Calu3 (cell line): ENCODE measurements at regions not wholly inside any gene's neighbourhood (a gene's known extent, or its start where the extent isn't known, plus 50 kb on each side); places are given as distances from the start of the nearest gene placed in this dataset.

Experiments used
- BruUV-seq: library from RNA; stranded (reverse); fragments of 400-500 nt; replicated peaks from 2 replicates; lab custom pipeline; 2021; lab: Mats Ljungman, UMichigan
- CTCF ChIA-PET: fragments of 300-600 bp; sonication (Branson Sonifier 250); formaldehyde crosslinking; loops from one replicate; lab custom pipeline; 2022; ENCODE audit warnings: antibody characterized with exemption; lab: Charles Lee
- DNase-seq: peaks from one replicate; pipeline ENCODE4 v3.0.0; 2022
- H3K27ac Mint-ChIP-seq: one replicate; pipeline ENCODE4 v1.8.0; 2022; ENCODE audit warnings: mixed read lengths; ENCODE audit not compliant: unreplicated experiment
- H3K27me3 Mint-ChIP-seq: one replicate; pipeline ENCODE4 v1.8.0; 2022; ENCODE audit warnings: mixed read lengths; ENCODE audit not compliant: unreplicated experiment
- H3K36me3 Mint-ChIP-seq: one replicate; pipeline ENCODE4 v1.8.0; 2022; ENCODE audit warnings: mild to moderate bottlenecking, moderate library complexity, mixed read lengths; ENCODE audit not compliant: insufficient read depth, unreplicated experiment
- H3K4me1 Mint-ChIP-seq: one replicate; pipeline ENCODE4 v1.8.0; 2022; ENCODE audit warnings: mild to moderate bottlenecking, low read depth, mixed read lengths; ENCODE audit not compliant: unreplicated experiment
- H3K4me3 Mint-ChIP-seq: one replicate; pipeline ENCODE4 v1.8.0; 2022; ENCODE audit warnings: mild to moderate bottlenecking, low read depth, moderate library complexity, mixed read lengths; ENCODE audit not compliant: unreplicated experiment
- H3K9me3 Mint-ChIP-seq: one replicate; pipeline ENCODE4 v1.8.0; 2022; ENCODE audit warnings: low read depth, mixed read lengths; ENCODE audit not compliant: unreplicated experiment
- intact Hi-C: fragments of 100-400 bp; cut with micrococcal nuclease; formaldehyde crosslinking; loops from one replicate; pipeline ENCODE4 v1.10.0; 2022; ENCODE audit not compliant: unreplicated experiment
- TF ChIP-seq, protein P1 (sequence below): fragments of 200-600 bp; IDR thresholded peaks from one replicate; pipeline ENCODE4 v1.8.0; 2022; ENCODE audit warnings: antibody characterized with exemption; ENCODE audit not compliant: unreplicated experiment

DNA sequence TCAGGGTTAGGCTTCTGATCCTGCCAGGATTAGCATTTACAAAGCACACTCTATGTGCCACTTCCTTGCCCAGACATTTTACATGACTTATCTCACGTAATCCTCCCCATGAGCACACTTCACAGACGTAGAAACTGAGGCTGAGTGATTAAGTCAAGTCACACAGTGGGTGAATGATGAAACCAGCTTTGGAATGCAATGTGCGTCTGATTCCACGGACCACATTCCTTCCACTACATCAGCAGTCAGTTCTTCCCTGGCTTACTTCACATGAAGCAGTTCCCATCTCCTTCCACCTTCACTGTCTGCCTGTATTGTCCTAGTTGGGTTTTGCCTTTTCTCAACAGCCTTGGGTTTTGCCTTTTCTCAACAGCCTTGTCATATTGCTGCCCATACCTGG, 134.3 kb upstream of the PPARGC1A start:
- intact Hi-C loops = no loop called here
- no peaks in the 10 kb centered on the region for H3K27me3 Mint-ChIP-seq
- TF ChIP-seq, protein P1, sequence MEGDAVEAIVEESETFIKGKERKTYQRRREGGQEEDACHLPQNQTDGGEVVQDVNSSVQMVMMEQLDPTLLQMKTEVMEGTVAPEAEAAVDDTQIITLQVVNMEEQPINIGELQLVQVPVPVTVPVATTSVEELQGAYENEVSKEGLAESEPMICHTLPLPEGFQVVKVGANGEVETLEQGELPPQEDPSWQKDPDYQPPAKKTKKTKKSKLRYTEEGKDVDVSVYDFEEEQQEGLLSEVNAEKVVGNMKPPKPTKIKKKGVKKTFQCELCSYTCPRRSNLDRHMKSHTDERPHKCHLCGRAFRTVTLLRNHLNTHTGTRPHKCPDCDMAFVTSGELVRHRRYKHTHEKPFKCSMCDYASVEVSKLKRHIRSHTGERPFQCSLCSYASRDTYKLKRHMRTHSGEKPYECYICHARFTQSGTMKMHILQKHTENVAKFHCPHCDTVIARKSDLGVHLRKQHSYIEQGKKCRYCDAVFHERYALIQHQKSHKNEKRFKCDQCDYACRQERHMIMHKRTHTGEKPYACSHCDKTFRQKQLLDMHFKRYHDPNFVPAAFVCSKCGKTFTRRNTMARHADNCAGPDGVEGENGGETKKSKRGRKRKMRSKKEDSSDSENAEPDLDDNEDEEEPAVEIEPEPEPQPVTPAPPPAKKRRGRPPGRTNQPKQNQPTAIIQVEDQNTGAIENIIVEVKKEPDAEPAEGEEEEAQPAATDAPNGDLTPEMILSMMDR = no peak
- H3K27ac Mint-ChIP-seq = no peak overlapping the region
- H3K4me3 Mint-ChIP-seq = no peak overlapping the region
- no peak for DNase-seq
- H3K36me3 Mint-ChIP-seq = no peaks in the 10 kb centered on the region
- no TSS peak for BruUV-seq
- CTCF ChIA-PET = no interaction called here
- peaks cover 6% of the 10 kb centered on the region for H3K4me1 Mint-ChIP-seq
- H3K9me3 Mint-ChIP-seq = no peaks in the 10 kb centered on the region

DNA sequence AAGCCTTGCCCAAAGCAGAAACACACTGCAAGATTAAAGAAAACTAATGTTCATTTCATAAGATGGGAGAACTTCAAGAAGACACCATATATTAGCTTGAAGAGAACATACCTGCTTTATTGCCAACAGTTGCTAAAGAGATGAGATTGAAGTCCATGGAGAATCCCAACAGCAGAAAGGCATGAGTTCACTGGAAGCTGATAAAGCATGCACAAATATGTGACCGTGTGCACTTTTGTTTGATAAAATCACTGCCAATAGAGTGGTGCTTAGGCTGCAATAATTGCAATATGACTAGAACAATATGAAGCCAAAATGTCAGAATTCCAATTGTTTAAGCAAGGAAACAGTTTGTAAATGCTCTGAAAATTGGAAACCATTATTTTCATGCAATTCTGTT, 125.9 kb upstream of the PPARGC1A start:
- H3K4me3 Mint-ChIP-seq = no peak overlapping the region
- no TSS peak for BruUV-seq
- H3K4me1 Mint-ChIP-seq = peaks cover 8% of the 10 kb centered on the region
- CTCF ChIA-PET = no interaction called here
- DNase-seq = no peak
- intact Hi-C loops = no loop called here
- H3K36me3 Mint-ChIP-seq = no peaks in the 10 kb centered on the region
- TF ChIP-seq, protein P1 = no peak
- H3K27ac Mint-ChIP-seq = no peak overlapping the region
- no peaks in the 10 kb centered on the region for H3K27me3 Mint-ChIP-seq
- H3K9me3 Mint-ChIP-seq = no peaks in the 10 kb centered on the region

DNA sequence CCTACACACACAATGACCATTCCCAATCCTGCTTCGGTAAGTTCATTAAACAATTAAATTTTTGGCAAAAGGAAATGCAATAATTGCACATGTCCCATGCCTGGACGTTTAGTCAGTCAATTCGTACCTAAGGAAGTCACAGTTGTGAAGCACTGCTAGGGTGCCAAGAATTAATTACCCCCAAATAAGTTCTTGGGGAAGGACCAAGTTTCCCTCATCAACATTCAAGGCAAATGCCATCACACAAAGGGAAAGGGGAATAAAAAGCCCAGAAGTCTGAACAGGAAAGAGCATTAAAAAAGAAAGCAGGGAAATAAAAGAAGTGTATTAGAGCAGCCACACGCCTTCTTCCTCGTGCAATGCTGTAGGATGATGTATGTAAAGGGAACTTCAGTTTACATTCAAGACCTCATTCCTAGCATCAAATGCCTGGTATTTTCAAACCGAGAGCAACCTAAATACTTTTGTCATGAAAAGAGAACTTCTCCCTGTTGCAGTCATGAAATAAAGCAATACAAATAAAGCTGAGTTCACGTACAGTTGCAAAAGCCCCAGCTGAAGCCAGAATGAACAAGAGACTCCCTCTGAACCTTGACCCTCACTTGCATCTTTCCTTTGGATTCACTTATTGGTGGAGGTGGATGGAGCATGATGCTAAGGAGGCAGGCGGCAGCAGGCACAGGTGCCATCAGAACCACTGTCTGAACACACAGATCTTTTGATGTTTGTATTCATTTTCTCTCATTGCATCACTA, 124.0 kb upstream of the PPARGC1A start:
- Mint-ChIP-seq H3K4me1 (no peaks in the 10 kb centered on the region), H3K27me3 (no peaks in the 10 kb centered on the region), H3K36me3 (no peaks in the 10 kb centered on the region), H3K27ac (no peak overlapping the region), H3K4me3 (no peak overlapping the region), H3K9me3 (no peaks in the 10 kb centered on the region)
- intact Hi-C loops = no loop called here
- TF ChIP-seq, protein P1 = no peak
- DNase-seq = no peak
- BruUV-seq = no TSS peak
- CTCF ChIA-PET = no interaction called here

DNA sequence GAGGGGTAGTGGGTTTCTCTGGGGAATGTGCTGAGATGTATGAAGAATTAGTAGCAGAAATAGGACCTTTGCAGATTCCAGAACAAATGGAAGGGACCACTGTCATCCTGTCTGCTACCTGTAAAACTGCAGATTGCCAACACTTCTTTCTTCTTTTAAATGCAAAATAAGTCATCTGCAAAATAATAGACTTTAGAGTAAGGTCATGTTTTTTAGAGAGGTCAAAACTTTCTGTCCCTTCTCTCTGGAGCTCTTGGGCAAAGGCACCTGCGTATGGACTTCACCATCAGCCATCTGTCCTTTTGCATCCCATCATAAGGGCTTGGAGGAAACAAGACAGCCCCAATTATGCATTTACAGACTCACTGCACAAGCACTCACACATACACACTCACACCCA, 121.1 kb upstream of the PPARGC1A start:
- H3K9me3 Mint-ChIP-seq = no peaks in the 10 kb centered on the region
- no peak for DNase-seq
- CTCF ChIA-PET = no interaction called here
- TF ChIP-seq, protein P1 = no peak
- BruUV-seq = no TSS peak
- no peak overlapping the region for H3K27ac Mint-ChIP-seq
- peaks cover 9% of the 10 kb centered on the region for H3K4me1 Mint-ChIP-seq
- intact Hi-C loops = no loop called here
- no peak overlapping the region for H3K4me3 Mint-ChIP-seq
- no peaks in the 10 kb centered on the region for H3K36me3 Mint-ChIP-seq
- no peaks in the 10 kb centered on the region for H3K27me3 Mint-ChIP-seq
